ENCODE measurements at regions not wholly inside any gene's neighbourhood (a gene's known extent, or its start where the extent isn't known, plus 50 kb on each side); places are given as distances from the start of the nearest gene placed in this dataset.

- Histone ChIP-seq H3K9ac (no peak overlapping the region), H3K4me2 (ENCODE audit: low read length) (no peak overlapping the region), H3K4me3 (ENCODE audit: low read depth, low read length) (no peak overlapping the region), H2AFZ (no peak overlapping the region), H3K27me3 (ENCODE audit: control insufficient read depth, insufficient read depth, low read length) (no peaks in the 10 kb centered on the region), H3K79me2 (no peaks in the 10 kb centered on the region), H3K4me1 (no peaks in the 10 kb centered on the region), H3K27ac (no peak overlapping the region), H3K36me3 (ENCODE audit: control insufficient read depth, insufficient read depth, low read length) (no peaks in the 10 kb centered on the region), H3K9me3 (ENCODE audit: control insufficient read depth, low read length) (no peaks in the 10 kb centered on the region)
- no peak for TF ChIP-seq CTCF (IDR thresholded peaks at IDR 0.05)
Measured at GRCh38 chr3:158918451-158918850, 116.6 kb downstream of the MFSD1 start.

DNA sequence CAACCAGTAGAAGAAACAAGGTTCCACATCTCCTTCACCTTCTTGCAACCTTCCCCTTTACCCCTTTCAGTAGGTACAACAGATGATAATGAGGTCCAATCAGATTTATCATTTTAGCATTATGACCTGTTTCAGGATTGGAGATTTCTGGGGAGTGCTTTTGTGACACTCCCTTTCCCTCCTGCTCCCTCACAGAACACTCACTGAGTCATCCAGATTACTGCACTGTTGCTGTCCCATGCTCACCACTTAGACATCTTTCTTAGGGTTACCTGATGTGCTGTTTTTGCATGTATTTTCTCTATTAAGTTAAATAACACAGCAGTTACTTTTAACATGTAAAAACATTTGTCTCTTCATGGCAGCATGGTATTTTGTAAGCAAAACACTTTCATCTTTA lies 118.5 kb downstream of the MFSD1 start:
- H2AFZ ChIP-seq = no peak overlapping the region
- H3K4me2 ChIP-seq (ENCODE audit: low read length) = no peak overlapping the region
- no peaks in the 10 kb centered on the region for H3K36me3 ChIP-seq (ENCODE audit: control insufficient read depth, insufficient read depth, low read length)
- no peak for TF ChIP-seq CTCF (IDR thresholded peaks at IDR 0.05)
- H3K4me1 ChIP-seq = no peaks in the 10 kb centered on the region
- H3K27me3 ChIP-seq (ENCODE audit: control insufficient read depth, insufficient read depth, low read length) = no peaks in the 10 kb centered on the region
- H3K4me3 ChIP-seq (ENCODE audit: low read depth, low read length) = no peak overlapping the region
- H3K79me2 ChIP-seq = no peaks in the 10 kb centered on the region
- no peak overlapping the region for H3K27ac ChIP-seq
- no peaks in the 10 kb centered on the region for H3K9me3 ChIP-seq (ENCODE audit: control insufficient read depth, low read length)
- no peak overlapping the region for H3K9ac ChIP-seq

GRCh38 chr3:158925021-158925420 lies 123.2 kb downstream of the MFSD1 start:
- H2AFZ ChIP-seq = no peak overlapping the region
- no peaks in the 10 kb centered on the region for H3K4me1 ChIP-seq
- no peaks in the 10 kb centered on the region for H3K36me3 ChIP-seq (ENCODE audit: control insufficient read depth, insufficient read depth, low read length)
- no peaks in the 10 kb centered on the region for H3K27me3 ChIP-seq (ENCODE audit: control insufficient read depth, insufficient read depth, low read length)
- no peak overlapping the region for H3K27ac ChIP-seq
- H3K4me3 ChIP-seq (ENCODE audit: low read depth, low read length) = no peak overlapping the region
- no peak overlapping the region for H3K9ac ChIP-seq
- no peak for TF ChIP-seq CTCF (IDR thresholded peaks at IDR 0.05)
- no peaks in the 10 kb centered on the region for H3K9me3 ChIP-seq (ENCODE audit: control insufficient read depth, low read length)
- H3K79me2 ChIP-seq = no peaks in the 10 kb centered on the region
- no peak overlapping the region for H3K4me2 ChIP-seq (ENCODE audit: low read length)

- no peak for TF ChIP-seq CTCF (IDR thresholded peaks at IDR 0.05)
- Histone ChIP-seq H2AFZ (no peak overlapping the region), H3K36me3 (ENCODE audit: control insufficient read depth, insufficient read depth, low read length) (no peaks in the 10 kb centered on the region), H3K4me3 (ENCODE audit: low read depth, low read length) (no peak overlapping the region), H3K79me2 (no peaks in the 10 kb centered on the region), H3K9me3 (ENCODE audit: control insufficient read depth, low read length) (no peaks in the 10 kb centered on the region), H3K4me1 (no peaks in the 10 kb centered on the region), H3K27ac (no peak overlapping the region), H3K4me2 (ENCODE audit: low read length) (no peak overlapping the region), H3K27me3 (ENCODE audit: control insufficient read depth, insufficient read depth, low read length) (no peaks in the 10 kb centered on the region), H3K9ac (no peak overlapping the region)
Measured at GRCh38 chr3:158925828-158926494, 124.1 kb downstream of the MFSD1 start.

DNA sequence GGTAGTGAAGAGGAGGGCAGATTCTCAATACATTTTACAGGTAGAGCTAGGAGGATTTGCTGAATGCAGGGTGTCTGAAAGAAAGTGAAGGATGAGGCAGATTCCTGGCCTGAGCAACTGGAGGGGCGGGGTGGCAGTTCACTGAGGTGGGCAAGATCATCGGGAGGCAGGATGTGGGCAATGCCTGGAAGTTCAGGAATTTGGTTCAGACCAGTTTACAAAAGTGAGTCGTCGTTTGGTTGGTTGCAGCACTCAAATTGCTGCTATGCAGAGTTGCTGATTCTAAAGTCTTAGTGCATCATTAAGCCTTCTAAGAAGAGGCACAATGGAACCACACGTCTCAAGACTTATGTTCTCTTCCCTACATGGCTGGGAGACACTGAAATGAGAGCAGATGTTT lies 134.0 kb downstream of the MFSD1 start:
- H3K27ac ChIP-seq = no peak overlapping the region
- no peak overlapping the region for H3K4me3 ChIP-seq (ENCODE audit: low read depth, low read length)
- H3K4me2 ChIP-seq (ENCODE audit: low read length) = no peak overlapping the region
- H3K4me1 ChIP-seq = no peaks in the 10 kb centered on the region
- TF ChIP-seq CTCF (IDR thresholded peaks at IDR 0.05) = no peak
- no peaks in the 10 kb centered on the region for H3K9me3 ChIP-seq (ENCODE audit: control insufficient read depth, low read length)
- H2AFZ ChIP-seq = no peak overlapping the region
- no peaks in the 10 kb centered on the region for H3K27me3 ChIP-seq (ENCODE audit: control insufficient read depth, insufficient read depth, low read length)
- H3K9ac ChIP-seq = no peak overlapping the region
- H3K79me2 ChIP-seq = no peaks in the 10 kb centered on the region
- no peaks in the 10 kb centered on the region for H3K36me3 ChIP-seq (ENCODE audit: control insufficient read depth, insufficient read depth, low read length)

All from parathyroid adenoma (tissue), 2 donors.